Fibroblast of upper back skin (primary cell): ENCODE measurements at regions not wholly inside any gene's neighbourhood (a gene's known extent, or its start where the extent isn't known, plus 50 kb on each side); places are given as distances from the start of the nearest gene placed in this dataset.
A peak's percentile ranks its signal among the peaks of the same experiment; 100 is the strongest.

Experiments used
- DNase-seq: peaks from one replicate; pipeline ENCODE4 v3.0.0-alpha.2; 2013

DNA sequence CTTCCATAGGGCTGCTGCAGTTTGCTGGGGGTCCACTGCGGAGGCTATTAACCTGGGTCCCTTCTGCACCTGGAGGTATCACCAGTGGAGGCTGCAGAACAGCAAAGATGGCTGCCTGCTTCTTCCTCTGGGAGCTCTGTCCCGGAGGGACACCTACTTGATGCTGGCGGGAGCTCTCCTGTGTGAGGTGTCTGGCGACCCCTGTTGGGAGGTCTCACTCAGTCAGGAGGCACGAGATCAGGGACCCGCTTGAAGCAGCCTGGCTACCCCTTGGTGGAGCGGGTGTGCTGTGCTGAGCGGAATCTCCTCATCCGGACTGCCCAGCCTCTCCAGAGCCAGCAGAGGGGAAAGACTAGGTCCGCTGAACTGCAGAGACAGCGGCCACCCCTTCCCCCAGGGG lies 56.0 kb upstream of the CTXND1 start:
- no peak for DNase-seq

DNA sequence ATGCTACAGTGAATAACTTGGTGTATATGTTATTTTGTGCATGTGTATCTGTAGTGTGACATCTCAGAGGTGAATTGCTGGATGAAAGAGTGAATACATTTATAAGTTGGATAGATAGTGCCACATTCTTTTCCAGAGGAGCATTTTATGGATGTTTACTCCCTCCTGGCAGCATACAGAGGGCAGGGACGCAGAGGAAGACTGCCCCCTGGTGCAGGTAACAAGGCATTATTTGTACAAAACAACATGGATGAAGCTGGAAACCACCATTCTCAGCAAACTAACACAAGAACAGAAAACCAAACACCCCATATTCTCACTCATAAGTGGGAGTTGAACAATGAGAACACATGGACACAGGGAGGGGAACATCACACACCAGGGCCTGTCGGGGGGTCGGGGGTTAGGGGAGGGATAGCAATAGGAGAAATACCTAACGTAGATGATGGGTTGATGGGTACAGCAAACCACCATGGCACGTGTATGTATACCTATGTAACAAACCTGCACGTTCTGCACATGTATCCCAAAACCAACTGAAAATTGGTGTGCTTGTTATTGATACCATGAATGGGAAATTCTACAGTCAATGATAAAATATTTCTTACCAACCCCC lies 57.9 kb upstream of the CTXND1 start:
- DNase-seq: no peak

DNA sequence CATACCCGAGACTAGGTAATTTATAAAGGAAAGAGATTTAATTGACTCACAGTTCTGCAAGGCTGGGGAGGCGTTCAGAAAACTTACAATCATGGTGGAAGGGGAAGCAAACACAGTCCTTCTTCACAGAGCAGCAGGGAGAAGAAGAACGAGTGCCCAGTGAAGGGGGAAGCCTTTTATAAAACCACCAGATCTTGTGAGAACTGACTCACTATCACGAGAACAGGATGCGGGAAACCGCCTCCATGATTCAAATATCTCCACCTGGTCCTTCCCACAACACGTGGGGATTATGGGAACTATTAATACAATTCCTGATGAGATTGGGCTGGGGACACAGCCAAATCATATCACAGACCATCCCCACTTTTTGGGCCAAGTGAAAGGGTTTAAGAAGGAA lies 58.8 kb upstream of the CTXND1 start:
- no peak for DNase-seq

DNA sequence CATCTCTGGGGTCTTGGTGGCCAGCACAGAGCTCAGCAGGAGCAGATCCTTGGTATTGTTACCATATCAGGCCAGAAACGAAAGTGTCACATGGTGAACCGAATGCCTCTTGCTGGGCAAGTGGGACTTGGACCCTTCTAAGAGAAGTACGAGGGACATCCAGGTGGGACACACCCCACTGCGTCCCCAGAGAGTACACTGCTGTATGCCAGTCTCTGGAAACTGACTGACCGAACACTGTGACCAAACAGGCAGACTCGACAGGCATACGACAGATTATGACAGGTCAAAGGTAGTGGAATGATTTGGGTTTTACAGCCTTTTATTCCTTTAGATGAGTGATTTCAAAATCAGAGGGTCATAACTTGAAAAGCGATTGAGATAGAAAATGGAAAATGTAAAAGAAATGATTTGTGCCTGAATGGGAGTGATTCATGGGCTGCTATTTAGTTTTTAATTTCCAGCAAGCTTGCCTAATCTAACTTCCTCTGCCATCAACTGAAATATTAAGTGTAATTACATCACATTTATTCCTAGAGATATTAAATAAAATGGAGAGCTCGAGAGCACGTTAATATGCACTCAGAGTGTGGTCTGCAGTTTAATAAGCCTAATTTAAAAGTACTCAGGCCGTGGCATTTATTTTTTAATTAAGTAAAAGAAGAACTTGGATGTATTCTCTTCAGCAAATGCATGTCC lies 63.4 kb upstream of the CTXND1 start:
- no peak for DNase-seq

DNA sequence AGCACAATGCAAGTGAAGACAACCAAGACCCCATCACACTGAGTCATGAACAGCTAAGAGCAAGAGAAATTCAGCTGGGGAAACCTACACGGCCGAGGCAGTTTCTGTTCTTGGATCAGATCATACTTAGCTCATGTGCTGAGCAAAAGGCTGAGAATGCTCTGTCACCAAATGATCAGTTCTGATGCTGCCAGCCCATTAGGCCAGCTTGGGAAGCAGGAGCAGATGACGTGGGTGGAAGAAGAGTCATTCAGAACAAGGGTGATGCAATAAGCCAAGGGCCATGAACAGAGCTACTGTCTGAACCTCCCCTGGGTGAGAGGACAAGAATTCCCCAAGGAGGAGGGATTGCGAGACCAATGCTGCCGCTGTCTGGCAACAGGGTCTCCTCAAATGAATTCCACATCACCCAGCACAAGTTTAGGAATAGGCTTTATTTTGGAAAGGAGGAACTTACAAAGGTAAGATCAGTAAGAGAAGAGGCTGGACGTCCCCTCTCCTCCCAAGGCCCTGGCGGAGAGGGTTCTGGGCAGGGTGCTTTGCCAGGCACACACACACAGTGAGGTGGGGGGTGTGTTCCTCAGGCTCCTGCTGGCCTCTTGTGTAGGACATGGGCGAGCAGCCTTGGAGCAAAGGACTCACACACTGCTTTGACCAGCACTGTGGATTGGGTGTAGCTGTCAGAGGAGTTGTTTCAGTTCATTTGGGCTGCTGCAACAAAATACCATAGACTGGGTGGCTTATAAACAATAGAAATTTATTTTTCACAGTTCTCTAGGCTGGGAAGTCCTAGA lies 65.6 kb upstream of the CTXND1 start:
- DNase-seq: peak; percentile 90

DNA sequence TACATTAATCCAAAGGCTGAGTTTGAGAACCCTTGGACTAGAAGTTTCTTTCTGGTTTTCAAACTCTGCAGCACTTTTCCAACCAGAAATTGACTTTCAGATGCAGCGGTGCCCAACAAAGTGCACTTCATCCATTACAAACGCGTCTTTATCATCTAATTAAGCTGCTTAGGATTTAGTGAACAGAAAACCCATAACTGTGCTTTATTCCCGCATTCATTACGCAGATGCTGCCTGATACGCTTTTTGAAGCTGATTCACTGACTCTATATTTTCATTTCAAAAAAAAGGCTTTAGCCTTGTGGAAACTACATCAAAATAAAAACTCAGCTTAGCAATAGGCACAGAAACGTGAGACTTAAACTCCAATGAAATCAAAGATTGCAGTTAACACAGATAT lies 69.8 kb upstream of the CTXND1 start:
- DNase-seq: no peak

DNA sequence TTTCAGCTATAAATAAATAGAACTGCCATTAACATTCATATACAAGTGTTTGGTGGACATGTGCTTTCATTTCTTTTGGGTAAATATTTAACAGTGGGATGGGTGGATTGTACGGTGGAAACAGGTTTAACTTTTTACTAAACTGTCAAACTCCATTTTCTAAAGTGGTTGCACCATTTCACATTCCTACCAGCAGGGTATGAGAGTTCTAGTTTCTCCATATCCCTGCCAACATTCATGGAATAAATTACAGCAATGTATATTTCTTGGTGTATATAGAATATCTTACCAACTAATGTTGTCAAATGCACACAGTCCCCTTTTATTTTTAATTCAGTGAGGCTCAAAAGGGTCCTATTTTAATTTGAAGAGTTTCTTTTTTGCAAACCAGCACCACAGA lies 71.3 kb upstream of the CTXND1 start:
- no peak for DNase-seq

DNA sequence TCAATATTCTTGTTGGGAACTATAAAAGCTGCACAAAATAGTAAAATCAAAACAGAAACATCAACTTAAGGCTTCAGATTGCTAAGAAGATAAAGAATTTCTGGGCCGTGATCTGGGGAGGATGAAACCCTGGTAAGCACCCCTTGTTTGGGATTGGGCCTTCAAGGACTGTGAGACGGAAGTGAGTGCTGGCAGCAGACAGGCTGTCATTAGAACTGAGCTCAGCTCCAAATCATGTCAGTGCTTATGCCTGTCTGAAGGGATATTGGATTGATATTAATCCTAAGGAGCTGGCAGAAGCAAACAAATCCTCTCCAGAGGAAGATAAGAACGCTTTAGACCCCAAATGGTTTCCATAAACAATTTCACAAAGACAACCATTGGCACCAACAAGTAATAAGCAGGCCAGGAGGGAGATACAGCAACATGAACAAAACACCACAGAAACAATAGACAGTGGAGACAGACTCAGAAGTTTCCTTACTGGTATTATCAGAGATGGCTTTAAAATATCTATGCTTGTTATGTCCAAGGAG lies 72.6 kb upstream of the CTXND1 start:
- DNase-seq: no peak

DNA sequence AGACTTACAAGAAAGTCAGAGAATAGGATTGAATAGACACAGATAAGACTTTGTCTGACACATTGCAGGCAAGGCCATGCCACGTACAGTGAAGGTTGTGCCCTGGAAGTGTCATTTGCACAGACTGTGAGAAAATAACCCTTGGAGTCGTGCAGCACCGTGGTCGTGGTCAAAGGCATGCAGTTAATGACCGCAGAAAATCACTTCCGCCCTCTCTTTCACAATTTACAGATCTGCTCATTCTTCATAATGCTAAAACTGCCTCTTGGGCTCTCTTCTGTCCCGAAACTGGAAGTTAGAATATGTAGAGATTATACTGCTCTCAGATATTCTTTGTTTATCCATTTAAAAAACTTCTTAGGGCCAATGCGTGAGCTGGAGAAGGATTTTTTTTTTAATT lies 73.2 kb upstream of the CTXND1 start:
- no peak for DNase-seq

DNA sequence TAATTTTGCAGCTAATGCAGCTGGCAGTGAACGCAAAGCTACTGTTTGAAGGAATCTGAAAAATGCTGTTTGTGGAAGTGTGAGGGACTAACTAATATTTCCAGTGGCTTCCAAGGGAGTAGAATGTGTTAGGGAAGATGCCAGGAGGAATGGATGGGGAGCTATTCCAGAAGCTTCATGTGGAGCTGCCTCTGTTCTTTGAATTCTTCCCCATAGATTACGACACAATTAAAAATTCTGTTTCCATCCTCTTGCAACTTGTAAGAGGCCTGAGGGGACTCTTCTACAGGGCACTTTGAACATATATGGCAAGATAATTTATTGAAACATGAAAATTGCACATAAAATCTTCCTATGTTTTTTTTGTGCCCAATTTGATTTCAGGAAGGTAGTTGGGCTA lies 74.3 kb upstream of the CTXND1 start:
- DNase-seq: peak; percentile 13

DNA sequence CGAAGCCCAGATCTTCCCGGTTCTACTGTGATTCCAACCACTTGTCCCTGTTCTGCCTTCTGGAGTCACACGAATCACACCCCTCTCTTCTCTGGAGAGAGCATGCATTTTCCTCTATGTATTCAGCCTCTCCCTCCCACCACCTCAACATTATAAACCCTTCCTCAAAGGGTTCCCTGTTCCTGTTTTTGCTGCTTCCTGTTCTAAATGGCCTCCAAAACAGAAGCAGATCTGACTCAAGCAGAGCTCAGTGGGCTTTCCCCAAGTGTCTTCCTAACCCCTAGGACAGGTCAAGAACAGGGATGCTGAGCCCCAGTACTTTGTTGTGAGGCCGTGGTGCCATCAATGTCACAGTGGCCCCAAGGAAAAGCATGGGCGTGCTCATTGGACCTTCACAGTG lies 75.7 kb upstream of the ARNT2 start:
- no peak for DNase-seq

DNA sequence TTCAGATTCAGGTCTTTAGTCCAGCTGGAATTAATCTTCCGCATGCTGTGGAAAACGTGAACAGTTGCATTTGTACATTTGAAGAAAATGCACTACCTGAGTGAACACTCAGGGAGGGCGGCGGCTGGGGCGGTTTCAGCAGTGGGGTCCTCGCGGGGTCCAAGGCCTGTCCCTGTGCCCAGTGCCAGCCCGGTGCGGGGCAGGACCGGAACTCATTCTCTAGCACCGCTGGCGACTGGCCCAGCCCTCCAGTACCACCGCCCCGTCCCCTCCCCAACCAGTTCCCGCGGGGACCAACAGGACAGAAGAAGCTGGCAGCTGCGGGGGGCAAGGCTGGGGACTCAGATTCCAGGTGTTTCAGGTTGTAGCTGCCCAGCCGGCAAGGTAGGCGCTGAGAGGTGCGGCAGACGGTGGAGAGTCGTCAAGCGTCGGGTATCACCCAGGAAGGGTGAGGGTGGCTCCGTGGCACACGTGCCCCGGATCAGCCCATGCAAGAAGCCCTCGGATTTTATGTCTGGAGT lies 72.2 kb upstream of the ARNT2 start:
- no peak for DNase-seq

DNA sequence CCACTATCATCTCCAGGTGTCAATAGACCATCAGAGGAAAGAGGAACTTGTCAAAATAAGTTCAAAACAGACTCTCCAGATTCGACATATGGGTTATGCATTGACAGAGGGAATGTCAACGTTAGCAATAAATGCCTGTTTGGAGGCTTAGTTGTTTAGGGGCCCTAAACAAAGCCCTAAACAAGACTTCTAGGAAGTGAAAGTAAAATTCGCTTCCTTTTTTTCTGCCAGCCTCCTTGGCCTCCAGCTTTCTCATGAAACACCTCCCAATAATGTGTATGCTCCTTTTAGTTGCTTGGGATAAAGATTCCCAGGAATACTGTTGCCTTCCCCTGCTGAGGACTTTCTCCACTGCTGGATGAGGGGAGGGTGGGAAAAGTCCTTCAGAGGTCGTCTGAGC lies 70.9 kb upstream of the ARNT2 start:
- DNase-seq: no peak

DNA sequence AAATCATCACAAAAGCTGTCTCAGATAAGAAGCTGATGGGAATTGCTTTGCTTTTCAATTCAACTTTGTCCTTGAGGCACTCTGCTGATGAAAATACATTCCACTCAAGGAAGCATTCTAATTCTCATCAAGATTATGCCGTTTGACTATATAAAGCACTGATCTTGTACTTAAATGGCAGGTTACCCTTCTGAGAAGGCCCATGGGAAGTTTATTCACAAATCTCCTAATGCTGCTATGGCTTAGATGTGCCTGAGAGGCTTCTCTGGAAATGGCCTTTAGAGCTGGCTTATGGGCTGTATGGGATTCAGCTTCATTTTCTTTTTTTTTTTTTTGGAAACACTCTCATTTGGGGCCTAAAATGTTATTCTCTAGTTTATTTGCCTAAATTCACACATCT lies 69.7 kb upstream of the ARNT2 start:
- no peak for DNase-seq

DNA sequence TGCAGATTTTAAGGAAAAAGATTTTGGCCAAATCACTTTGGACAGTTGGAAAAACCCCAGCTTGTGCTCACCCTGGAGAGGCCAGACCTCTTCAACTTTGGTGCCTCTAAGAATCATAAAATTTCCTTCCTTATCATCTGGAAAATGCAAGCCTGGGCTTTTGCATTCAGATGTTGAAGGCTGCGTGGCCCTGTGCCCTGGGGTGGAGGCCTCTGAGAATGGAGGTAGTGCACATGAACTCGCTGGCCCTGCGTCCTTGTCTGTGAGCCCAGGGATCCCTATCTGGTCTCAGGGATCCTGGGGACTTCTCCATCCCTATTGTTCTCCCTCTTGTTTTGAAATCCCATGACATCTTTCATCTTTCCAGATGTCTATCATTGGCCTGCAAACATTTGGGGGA lies 64.6 kb upstream of the ARNT2 start:
- DNase-seq: no peak

DNA sequence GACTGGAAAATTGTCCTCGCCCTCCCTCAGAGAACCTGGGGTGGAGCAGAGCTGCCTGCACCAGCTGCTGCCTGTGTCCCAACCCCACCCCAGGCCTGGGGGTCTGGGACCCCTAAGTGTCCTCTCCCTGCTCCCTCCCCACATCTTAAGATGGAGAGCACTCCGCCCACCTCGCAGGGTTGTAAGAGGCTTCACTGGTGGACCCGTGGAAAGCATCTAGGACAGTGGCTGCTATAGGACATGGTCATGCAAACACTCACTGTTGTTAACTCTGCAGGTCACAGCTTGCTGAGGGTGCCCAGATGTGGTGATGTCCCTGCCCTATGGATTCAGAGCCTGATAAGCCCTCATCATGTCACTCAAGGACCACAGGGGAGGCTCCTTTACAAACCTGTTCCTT lies 62.0 kb upstream of the ARNT2 start:
- no peak for DNase-seq

DNA sequence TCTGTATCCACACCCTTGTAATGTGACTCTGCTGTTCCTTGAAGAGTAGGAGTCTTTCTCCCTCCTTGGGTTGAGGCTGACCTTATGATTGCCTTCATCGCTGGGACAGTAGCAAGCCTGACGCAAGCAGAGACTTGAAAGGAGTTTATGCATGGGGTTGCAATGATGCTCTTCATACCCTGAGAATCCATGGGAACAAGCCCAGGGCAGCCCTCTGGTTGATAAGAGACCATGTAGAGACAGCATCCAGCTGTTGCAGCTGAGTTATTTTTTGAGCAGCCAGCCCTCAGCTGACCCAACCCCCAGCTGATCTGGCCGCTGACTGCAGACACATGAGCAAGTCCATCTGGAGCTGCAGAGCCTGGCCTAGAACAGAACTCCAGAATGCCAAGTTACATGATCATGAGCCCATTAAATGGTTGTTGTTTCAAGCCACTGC lies 60.6 kb upstream of the ARNT2 start:
- DNase-seq: no peak

DNA sequence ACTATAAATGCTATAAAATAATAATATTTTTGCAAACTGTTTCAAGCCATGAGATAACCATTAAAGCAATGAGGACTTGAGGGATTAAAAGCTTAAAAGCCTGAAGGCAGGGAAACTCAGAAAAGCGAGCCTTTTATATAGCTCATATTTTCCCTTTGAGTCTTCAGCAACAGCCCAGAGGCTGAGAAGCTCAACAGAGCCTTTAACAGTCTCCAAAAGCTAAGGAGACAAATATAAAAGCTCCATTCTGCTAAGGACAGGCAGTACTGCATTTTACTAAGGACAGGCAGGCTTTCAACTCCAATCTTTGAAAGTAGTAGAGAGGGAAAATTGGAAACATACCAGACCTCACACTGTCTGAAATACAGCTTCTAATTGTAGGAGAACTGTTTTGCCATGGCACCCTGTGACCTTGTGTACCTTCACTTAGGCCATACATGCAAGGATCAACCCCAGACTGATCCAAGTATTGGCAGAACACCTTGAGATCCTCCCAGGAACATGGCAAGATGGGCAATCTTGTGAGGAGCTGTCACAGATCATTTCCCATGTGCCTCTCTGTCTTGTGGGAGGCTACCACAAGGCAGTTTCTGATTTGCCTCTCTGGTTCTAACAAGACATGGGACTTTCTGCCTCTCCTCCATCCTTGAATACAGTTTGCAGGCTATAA lies 53.1 kb upstream of the ARNT2 start:
- no peak for DNase-seq
